CD4-positive, alpha-beta T cell treated with Interleukin-4 for 1 hour (primary cell): ENCODE measurements at regions not wholly inside any gene's neighbourhood (a gene's known extent, or its start where the extent isn't known, plus 50 kb on each side); places are given as distances from the start of the nearest gene placed in this dataset.
A peak's percentile ranks its signal among the peaks of the same experiment; 100 is the strongest.
"Not testable (repeated sequence)": the region's sequence is repeated elsewhere in the genome, so short reads cannot be mapped to it uniquely, and the experiment has no call there.

Experiments
- DNase-seq, 2 donors: peaks; one replicate each; pipeline ENCODE4 v3.0.0-alpha.2; 2020 to 2022

DNA sequence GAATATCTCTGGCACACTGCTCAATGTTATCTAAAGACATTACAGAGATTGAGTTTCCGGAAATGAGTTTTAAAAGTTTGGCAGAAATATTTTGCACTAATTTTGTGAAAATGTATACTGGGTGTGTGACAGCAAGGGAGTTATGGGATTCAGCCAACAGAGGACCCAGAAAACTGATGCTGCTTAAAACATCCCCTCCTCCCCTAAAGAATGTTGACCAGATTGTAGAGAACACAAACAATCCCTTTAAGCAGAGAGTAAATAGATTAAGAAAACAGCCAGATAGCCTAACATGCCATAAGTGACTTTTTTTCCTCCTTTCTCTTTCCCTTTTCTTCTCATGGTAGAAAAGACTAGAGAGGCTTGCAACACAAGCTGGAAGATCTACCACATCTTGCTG lies 928.0 kb upstream of the ALCAM start:
- no peak for DNase-seq

DNA sequence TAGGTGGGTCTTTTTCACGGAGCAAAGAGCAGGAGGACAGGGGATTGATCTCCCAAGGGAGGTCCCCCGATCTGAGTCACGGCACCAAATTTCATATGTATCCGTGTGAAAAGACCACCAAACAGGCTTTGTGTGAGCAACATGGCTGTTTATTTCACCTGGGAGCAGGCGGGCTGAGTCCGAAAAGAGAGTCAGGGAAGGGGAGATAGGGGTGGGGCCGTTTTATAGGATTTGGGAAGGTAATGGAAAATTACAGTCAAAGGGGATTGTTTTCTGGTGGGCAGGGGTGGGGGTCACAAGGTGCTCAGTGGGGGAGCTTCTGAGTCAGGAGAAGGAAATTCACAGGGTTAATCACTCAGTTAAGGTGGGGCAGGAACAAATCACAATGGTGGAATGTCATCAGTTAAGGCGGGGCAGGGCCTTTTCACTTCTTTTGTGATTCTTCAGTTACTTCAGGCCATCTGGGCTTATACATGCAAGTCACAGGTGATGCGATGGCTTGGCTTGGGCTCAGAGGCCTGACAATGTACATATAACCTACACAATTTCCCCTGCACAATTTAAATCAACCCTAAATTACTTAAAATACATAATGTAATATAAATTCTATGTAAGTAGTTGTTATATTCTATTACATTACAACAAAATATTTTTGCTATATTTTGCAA lies 921.3 kb upstream of the ALCAM start:
- DNase-seq: not testable (repeated sequence)

DNA sequence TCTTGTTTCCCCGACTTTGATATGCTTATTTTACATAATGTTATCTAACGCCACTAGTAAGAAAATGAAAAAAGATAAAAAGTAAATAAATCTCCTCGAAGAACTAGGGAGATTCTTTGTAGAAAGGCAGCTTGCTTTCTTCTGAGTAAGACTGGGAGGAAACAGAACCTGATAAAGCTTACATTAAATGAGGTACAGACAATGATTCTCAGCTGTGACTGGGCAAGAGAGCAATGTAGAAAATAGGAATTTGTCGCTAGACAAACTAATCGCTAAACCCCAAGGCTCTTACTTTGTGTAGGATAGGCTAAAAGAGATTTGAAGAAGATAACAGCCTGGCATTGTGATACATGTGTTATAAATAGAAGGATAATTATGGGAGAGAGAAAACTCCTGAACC lies 919.0 kb upstream of the ALCAM start:
- no peak for DNase-seq

DNA sequence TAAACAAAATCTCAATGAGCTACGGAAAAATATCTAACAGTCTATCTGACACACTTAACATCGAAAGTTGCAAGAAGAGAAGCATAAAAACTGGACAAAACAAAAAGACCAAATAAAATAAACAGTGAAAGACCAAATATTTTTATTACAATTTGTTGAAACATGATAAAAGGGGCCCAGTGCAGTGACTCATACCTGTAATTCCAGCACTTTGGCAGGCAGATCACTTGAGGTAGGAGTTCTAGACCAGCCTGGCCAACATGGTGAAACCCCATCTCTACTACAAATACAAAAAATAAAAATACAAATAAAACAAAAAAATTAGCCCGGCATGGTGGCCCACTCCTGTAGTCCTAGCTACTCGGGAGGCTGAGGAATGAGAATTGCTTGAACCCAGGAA lies 914.0 kb upstream of the ALCAM start:
- DNase-seq: no peak

DNA sequence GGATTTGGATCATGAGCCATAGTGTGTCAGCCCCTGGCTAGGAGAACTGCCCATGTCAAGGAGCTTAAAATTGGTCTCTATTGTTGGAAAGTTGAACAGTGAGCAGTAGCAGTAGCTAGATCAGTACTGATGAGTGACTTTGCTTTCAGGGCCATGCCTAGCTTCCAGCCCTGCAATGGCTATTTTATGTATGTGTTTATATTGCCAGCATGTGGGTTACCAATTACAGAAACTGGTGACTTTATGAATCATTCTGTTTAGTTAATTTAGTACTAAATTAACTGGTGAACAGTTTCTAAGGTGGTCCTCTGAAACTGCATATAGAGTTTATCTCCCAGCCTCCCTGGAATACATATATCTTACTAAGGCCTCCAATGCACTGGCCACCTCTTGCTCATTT lies 908.1 kb upstream of the ALCAM start:
- no peak for DNase-seq

DNA sequence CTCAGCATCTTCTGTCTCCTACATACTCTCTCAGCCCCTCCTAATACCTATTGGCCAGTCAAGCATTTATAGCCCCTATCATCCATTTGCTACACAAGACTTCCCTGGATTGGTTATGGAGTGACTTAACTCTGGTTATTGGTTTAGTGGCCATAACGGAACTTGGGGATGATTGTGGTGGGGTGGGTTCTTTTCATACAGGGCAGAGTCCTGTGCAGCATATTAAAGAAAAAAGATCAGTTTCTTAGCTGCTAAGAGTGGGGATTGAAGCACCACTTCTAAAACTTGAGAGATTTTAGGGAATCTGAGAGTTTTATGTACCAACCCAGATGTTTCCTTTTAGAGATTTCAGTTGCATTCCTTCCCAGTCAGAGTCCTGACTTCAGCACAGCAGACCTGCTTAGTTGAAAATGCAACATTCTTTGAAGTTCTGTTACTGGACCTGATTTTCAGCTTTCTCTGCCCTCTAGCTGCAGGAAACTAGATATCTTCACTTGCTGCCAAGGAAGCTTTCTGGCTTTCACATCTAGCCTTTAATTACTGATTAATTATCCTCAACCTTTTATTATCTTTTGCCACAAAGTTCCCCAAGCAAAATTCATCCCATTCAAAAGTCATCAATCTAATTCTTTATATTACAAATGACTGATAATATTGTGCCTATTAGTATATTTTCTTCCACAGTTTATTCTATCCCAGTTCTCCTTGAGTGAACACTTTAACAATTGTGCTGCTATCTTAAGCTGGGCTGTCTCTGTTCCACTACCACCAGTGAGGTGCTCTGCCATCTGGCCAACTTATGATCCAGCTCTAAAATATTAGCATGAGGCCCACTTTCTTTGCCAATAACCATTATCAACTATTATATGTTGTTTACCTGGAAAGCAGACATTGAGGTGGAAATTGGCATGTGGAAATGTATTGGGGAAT lies 906.0 kb upstream of the ALCAM start:
- no peak for DNase-seq

DNA sequence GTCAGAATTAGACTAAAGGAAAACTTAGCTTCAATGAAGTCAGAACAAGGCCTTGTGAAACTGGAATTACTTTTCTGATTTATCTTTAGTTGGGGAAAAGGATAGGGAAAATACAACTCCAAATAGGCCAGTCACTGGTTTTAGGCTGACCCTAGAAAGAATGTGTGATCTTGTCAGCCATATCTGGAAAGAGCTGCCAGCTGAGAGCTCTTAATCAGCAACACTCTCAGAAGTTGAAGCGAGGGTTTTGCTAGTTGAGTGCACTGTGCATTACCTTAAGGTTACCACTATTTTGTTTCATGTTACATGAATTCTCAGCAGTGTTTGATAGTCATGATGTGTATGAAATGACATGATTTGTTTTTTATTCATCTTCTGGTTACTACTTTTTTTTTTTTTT lies 905.3 kb upstream of the ALCAM start:
- DNase-seq: no peak

DNA sequence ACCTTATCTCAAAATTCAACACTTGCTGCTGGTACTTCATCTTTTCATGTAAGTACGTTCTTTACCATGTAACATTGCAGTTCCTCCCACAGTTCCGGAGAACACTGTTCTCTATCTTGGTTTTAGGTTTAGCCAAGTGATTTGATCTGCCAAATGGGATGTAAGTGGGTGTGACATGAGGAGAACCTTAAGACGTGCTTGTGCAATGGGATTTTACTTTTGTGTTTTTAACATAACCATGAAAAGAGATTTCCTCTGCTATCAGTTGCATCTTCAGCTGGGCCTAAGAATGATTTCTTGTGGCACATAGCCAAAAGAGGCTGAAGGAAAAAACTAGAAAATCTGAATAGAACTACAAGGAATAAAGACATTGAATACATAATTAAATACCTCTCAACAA lies 894.5 kb upstream of the ALCAM start:
- DNase-seq: no peak

DNA sequence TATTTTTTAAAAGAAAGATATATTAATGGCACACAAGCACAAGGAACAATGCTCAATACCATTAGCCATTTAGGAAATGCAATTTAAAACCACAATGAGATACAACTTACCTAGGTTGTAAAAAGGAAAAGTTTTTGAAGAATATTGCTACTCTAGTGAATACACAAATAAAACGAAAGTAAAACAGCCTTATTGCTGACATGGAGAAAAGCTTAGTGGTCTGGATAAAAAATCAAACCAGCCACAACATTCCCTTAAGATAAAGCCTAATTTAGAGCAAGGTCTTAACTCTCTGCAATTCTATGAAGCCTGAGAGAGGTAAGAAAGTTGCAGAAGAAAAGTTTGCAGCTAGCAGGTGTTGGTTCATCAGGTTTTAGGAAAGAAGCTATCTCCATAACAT lies 892.7 kb upstream of the ALCAM start:
- DNase-seq: no peak

DNA sequence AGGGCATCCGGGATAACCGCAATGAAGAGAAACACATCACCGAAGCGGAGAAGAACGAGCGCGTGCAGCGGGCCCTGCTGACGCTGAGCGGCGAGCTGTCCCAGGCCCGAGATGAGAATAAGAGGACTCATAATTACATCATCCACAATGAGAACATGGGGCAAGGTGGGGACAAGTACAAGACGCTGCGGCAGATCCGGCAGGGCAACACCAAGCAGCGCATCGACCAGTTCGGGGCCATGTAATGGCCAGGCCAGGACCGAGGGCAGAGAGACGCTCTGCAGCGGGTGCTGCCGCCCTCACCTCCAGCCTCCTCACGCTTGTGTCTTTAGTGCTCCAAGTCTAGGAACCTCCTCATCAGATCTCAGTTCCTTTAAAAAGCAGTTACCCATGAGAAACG lies 863.7 kb upstream of the ALCAM start:
- DNase-seq: no peak

DNA sequence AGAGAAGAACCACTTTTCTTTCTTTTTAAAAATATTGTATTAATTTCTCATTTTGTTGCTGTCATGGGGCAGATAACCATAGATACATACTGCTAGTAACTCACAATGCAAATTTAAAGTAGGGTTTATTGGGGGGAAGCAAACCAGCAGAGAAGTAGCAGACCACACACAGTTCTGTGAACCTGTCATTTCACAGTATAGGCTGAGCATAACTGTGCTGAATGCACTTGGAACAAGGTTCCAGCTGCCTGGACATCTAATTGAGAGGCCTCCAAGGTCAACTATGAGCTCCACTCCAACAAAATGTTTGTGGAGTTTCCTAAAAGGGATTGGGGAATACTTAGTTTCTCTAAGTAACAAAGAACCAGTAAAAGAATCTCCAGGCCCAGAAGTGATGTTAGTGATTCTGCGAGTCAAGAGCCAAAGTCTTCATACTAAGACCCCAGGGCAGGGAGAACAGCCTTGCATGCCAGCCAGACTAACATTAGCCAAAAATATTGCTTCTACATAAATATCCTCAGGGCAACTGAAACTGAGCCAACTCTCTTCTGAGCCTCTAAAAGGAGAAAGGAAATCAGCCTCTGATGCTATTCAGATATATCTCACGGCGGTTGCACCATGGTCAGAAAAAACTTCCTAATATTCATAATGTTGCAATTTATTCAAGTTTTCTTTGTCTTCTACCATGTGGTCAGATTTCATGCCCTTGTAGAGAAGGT lies 856.4 kb upstream of the ALCAM start:
- no peak for DNase-seq

DNA sequence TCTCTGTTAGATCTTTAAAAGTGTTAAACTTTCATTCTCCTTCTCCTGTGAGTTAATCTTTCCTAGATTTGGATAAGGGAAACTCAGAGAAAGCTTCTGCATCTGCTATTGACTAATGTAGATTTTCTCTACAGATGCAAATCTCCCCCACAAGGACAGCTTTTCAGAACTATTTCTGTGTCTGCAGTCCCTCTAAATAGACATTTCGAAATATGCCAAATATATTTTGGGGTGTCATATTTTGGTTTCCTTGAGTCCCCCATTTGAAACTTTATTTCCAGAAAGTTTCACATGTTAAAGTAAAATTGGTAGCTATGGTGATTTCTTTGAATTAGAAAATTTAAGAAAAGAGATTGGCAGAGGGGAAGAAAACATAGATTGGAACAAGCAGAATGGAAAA lies 852.3 kb upstream of the ALCAM start:
- no peak for DNase-seq

DNA sequence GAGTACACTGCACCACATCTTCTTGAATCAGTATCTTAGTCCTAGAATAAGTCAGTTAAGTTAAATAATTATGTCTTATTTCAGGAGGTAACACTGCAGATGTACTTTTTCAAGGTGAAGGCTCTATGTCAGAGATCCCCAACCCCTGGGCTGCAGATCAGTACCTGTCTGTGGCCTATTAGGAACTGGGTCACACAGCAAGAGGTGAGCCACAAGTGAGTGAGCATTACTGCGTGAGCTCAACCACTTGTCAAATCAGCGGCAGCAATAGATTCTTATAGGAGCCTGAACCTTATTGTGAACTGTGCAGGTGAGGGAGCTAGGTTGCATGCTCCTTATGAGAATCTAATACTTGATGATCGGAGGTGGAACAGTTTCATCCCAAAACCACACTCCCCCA lies 851.9 kb upstream of the ALCAM start:
- DNase-seq: no peak

DNA sequence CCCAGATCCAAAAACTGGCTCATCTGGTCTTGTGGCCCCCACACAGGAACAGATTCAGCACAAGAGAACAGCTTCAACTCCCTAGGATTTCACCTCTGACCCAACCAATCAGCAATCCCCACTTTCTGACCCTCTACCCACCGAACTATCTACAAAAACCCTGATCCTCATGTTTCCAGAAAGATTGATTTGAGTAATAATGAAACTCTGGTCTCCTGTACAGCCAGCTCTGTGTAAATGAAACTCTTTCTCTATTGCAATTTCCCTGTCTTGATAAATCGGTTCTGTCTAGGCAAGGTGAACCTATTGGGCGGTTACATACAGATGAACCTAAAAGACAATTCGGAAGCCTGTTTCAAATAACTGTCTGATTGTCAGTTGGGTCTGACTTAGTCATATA lies 847.6 kb upstream of the ALCAM start:
- DNase-seq: no peak

DNA sequence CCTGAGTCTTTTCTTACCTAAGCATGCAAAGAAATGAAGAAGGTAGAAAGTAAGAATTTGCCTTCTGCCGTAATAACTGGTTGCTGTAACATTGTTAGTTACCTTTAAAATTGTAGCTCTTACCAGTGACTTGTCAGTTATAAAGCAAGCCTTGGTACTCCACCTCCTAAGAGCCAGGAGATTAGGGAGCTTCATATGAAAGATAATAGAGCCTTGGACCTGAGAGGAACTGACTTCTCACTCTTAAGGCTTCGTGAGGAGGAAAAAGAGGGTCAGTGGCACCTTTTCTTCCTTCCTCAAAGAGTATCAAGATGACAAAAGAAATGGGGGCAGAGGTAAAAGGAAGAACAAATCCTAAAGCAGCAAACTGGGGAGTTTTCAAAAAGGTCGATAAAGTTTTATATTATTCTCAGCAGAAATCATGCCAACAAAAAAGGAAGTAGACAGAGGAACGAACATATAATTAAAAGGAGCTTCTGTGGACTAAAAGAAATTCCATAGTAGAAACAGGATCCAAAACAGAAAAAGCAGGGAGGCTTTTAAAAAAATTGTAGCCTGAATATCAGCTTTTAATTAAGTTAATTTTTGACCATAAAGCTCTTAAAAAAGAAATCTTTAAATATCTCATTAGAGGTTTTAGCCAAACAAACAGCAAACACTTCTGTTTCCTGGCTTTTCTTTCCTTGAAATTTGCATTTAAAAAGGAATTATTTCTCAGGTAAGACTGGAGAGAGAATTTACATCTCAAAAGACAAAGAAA lies 847.1 kb upstream of the ALCAM start:
- DNase-seq: no peak

DNA sequence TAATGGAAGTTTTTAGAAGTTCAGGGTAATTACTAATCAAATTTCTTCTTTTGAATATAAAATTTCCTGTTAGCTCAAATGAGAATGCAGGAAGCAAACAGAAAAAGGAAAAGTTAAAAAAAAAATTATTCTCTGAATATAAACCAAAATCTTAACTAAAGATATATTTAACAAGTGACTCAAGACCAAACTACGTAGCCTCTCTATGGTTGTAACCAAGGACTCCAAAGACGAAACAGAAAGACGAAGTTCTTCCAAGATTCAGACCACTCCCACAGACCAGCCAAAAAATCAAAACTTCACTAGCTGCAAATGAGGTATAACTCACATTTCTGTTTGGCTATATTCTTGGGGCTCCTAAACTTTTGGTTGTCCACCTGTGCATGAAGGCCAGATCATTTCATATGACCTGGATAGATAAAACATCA lies 846.5 kb upstream of the ALCAM start:
- no peak for DNase-seq

DNA sequence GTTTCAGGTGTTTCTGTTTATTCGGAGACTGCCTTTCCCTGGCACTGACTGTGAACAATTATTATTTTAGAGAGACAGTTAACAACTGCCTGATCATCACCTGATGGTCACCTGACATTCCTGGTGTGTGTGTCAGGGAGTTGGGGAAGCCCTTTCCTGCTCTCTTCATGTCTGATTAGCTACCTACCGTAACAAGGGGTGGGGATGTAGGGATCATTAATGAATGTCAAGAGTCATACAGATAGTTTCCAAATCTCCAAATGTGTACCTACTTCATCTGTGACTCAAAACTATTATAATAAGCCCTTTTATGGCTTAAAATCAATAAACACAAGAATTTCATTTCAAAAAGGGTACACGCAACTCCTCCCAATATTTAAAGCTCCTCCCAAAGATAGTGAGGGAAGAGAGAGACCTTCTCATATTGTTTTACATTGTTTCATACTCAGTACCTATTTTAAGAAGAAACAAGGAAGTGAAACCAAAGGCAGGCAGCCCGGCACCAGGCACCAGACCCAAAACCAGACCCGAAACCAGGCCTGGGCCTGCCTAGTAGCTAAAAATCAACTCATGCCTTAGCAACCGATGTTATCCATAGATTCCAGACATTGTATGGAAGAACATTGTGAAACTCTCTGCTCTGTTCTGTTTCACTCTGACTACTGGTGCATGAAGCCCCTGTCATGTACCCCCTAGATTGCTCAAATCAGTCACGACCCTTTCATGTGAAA lies 844.9 kb upstream of the ALCAM start:
- peak; percentile 8 to 70 for DNase-seq

DNA sequence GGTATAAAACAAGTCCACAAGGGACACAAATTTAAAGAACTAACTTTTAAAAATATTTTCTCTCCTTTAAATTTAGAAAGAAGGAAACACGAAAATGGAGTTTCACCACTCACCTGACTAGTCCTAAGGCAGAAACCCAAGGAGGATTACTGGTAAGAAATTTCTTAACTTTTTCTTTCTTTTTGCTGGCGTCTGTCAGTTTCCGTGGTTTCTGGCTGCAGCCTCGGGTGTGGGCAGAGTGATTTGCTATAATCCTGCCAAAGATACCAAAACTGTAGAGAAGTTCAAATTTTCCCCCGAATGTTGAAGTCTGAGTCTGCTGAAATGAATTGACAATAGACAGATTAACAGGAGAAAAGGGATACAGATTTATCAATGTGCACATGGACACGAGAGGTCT lies 843.6 kb upstream of the ALCAM start:
- no peak for DNase-seq

DNA sequence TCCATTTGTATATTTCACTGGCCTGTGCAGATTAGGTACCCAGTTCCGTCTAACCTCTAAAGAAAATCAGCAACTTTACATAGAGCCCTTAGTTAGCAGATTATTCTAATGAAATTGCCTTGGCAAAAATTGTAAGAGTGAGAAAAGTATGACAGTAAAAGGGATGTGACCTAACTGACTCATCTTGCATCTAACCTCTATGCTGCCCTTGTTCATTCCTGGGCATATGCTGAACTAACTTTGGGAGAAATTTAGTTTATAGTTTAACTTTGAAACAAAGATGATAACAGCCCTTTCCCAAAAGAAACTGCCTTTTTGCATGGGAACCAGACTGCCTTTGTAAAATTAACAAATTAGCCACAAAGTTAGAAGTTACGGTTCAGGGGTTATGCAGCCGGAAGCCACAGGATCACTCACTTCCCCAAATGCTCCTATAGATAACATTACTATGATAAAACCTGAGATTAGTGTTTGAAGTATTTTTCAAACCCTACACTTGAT lies 839.8 kb upstream of the ALCAM start:
- DNase-seq: no peak

DNA sequence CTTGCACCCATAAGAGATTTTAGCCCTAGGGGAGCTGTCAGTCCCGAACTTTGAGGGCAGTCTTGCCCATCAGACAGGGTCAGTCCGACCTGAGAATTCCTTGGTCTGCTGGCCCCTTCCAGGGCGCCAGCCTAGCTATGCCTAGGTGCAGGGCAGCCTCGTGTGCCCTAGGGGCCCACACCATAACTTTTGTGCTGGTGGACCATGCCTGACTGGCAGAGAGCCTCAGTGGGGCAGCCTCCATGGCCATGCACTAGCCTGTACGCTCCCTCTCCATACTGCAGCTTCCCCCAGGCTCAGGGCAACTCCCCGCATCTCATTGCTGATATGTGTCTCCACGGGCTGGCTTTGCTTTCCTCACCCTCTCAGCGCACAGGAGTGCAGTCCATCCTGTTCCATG lies 835.8 kb upstream of the ALCAM start:
- DNase-seq: no peak

DNA sequence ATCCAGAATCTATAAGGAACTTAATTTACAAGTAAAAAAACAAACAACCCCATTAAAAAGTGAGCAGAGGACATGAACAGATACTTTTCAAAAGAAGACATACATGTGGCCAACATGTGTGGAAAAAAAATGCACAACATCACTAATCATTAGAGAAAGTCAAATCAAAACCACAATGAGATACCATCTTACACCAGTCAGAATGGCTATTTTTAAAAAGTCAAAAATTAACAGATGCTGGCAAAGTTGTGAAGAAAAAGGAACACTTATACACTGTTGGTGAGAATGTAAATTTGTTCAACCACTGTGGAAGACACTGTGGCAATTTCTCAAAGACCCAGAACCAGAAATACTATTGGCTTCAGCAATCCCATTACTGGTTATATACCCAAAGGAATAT lies 830.0 kb upstream of the ALCAM start:
- no peak for DNase-seq

DNA sequence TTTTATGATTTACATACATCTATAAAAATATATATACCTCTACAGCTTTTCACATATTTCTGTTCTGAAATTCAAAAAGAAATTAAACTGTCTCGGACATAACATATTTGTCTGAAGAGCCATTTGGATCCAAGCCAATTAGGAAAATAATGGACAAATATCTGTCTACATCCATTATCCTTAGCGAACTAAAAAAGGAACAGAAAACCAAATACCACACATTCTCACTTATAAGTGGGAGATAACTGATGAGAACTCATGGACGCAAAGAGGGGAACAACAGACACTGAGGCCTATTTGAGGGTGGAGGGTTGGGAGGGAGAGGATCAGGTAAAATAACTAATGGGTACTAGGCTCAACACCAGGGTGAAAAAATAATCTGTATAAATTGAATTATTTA lies 829.4 kb upstream of the ALCAM start:
- no peak for DNase-seq
